GM12891 (cell line): ENCODE measurements at regions not wholly inside any gene's neighbourhood (a gene's known extent, or its start where the extent isn't known, plus 50 kb on each side); places are given as distances from the start of the nearest gene placed in this dataset.

Experiments used
- PAX5 ChIP-seq: IDR thresholded peaks from 2 replicates; pipeline ENCODE4 v1.6.1; 2011; ENCODE audit warnings: low read length, moderate library complexity, mild to moderate bottlenecking; ENCODE audit not compliant: insufficient read depth, severe bottlenecking
- POLR2A ChIP-seq: IDR thresholded peaks from 2 replicates; pipeline ENCODE4 v1.6.1; 2011; ENCODE audit warnings: low read depth, low read length, control low read depth
- POLR2AphosphoS5 ChIP-seq: IDR thresholded peaks from 2 replicates; pipeline ENCODE4 v1.6.1; 2011; ENCODE audit warnings: low read depth, low read length, control low read depth
- POU2F2 ChIP-seq: IDR thresholded peaks from 2 replicates; pipeline ENCODE4 v1.6.1; 2011; ENCODE audit warnings: low read depth, mild to moderate bottlenecking, control low read depth, low read length, moderate library complexity
- SPI1 ChIP-seq: IDR thresholded peaks from 2 replicates; pipeline ENCODE4 v1.6.1; 2011; ENCODE audit warnings: low read depth, low read length, control low read depth
- TAF1 ChIP-seq: IDR thresholded peaks from 2 replicates; pipeline ENCODE4 v1.6.1; 2011; ENCODE audit warnings: low read depth, low read length, control low read depth

DNA sequence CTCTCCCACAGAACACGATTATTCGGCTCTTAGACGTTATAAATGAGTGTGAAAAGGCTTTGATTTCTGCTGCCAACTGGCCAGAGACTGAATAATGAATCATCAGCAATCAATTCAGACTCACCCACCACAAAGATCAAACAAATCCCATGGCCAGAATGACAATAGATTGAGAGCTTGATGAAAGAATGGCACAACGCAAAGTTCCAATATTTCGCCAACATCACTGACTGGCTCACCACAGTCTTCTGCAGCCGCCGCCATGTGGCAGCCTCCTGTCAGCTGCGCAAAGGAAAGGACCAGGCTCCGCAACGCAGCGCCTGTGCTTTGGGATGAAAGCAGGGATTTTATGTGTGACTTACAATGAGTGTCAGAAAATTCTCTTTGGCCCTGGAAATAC lies 104.4 kb upstream of the SOX11 start:
- TF ChIP-seq POU2F2, result no peak
- TF ChIP-seq POLR2A, result no peak
- no peak for TF ChIP-seq TAF1
- no peak for TF ChIP-seq POLR2AphosphoS5
- no peak for TF ChIP-seq SPI1
- TF ChIP-seq PAX5, result no peak
